VCaP (cell line): ENCODE measurements at regions not wholly inside any gene's neighbourhood (a gene's known extent, or its start where the extent isn't known, plus 50 kb on each side); places are given as distances from the start of the nearest gene placed in this dataset.
A peak's percentile ranks its signal among the peaks of the same experiment; 100 is the strongest.
"Not testable (repeated sequence)": the region's sequence is repeated elsewhere in the genome, so short reads cannot be mapped to it uniquely, and the experiment has no call there.

Source experiments
- H3K27ac ChIP-seq: fragments of 450-650 bp; 2 replicates; pipeline ENCODE4 v1.5.1; 2017
- TF ChIP-seq, protein P1 (sequence below): fragments of 450-650 bp; conservative IDR thresholded peaks from 2 replicates; pipeline ENCODE4 v1.5.1; 2017; ENCODE audit warnings: mild to moderate bottlenecking, moderate library complexity

DNA sequence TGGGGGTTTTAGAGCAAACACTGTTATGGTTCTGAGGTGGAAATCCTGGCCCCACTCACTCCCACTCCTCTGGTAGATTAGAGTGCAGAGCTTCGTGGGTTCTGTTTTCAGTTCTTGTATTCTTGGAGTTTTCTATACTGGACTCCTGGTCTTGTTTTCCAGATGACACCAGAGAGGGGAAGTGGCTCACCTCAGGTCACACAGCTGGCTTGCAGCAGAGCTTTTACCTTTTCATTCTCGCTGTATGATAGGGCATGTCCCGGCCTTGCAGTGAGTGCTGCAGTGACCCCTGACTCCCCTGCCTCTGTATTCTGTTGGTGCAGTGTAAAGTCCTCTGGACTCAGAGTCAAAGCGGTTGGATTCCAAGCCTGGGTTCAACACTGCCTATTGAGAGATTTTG lies 148.9 kb upstream of the MEX3C start:
- TF ChIP-seq, protein P1, sequence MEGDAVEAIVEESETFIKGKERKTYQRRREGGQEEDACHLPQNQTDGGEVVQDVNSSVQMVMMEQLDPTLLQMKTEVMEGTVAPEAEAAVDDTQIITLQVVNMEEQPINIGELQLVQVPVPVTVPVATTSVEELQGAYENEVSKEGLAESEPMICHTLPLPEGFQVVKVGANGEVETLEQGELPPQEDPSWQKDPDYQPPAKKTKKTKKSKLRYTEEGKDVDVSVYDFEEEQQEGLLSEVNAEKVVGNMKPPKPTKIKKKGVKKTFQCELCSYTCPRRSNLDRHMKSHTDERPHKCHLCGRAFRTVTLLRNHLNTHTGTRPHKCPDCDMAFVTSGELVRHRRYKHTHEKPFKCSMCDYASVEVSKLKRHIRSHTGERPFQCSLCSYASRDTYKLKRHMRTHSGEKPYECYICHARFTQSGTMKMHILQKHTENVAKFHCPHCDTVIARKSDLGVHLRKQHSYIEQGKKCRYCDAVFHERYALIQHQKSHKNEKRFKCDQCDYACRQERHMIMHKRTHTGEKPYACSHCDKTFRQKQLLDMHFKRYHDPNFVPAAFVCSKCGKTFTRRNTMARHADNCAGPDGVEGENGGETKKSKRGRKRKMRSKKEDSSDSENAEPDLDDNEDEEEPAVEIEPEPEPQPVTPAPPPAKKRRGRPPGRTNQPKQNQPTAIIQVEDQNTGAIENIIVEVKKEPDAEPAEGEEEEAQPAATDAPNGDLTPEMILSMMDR, result no peak
- H3K27ac ChIP-seq, result no peak overlapping the region

DNA sequence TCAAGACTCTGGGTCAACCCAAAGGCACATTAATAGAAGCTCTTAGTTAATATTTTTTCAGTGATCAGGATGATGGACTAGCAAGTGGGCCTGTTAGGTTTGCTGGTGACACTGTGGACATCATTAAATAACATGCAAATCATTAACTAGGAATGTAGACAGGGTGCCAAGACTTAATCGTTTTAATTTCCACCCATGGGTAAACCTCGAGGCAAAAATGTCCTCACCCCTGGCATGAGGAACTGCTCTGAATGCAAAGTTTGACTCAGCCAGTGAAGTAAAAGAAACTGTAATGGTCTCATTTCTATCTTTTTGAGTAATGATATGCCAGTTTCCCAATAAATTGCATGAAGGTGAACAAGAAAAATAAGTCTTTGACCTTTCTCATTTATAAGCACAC lies 152.6 kb upstream of the MEX3C start:
- TF ChIP-seq, protein P1, result no peak
- peak overlapping the region; percentile 66 for H3K27ac ChIP-seq

DNA sequence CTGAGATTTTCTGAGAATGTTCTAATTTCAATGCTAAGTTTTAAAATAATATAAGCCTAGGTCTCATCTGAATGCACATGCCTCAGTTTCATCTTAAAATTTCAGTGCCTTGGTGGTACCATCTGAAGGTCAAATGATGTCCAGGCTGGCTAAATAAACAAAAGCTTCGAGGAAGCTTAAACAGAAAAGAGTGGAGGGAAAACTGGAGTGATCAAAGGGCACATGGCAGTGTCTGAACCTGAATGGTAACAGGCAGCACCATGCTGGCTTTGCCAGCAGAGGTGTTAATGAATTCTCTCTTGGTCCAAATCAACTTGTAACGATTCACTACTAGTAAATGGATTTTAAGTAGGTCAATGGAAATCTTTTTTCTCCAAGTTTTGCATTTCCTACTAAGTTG lies 158.4 kb upstream of the MEX3C start:
- TF ChIP-seq, protein P1, result no peak

DNA sequence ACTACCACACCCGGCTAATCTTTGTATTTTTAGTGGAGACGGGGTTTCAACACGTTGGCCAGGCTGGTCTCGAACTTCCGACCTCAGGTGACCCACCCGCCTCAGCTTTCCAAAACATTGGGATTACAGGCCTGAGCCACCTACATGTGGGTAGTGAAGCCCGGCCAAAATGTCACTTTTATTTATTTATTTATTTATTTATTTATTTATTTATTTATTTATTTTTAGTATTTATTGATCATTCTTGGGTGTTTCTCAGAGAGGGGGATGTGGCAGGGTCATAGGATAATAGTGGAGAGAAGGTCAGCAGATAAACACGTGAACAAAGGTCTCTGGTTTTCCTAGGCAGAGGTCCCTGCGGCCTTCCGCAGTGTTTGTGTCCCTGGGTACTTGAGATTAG lies 162.8 kb upstream of the MEX3C start:
- H3K27ac ChIP-seq, result not testable (repeated sequence)

More for the DNA sequence above, 158.4 kb upstream of the MEX3C start:
- no peak overlapping the region for H3K27ac ChIP-seq

DNA sequence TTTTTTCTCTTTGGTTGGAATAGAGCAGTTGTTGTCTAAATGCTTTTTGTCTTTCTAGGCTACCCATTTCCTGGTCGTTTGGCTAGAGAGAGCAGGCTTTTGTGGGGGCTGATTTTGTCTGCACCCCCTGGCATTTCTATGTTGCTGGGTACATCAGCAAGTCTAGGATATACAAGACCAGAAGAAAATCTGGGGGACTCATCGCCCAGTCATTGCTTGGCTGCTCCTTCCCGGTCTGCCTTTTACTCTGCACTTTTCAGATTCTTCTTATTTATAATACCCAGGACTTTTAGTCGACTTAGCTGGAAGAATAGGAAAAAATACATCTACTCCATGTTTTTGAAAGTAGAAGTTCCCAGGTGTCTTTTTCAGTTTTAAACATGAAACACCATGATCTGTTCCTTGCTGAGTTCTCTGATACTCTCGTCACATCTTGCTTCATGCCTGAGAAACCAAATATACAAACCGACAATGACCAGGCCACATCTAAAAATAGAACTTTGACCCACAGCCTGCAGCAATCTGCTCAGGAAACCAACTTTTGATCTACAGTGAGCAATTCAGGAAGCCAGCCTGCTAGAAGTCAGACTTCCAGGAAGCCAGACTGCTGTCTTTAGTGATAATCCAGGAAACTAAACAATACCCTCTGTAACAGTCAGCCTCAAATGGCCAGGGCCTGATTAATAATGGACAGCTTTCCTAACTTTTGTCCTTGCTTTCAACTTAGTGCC lies 163.8 kb upstream of the MEX3C start:
- TF ChIP-seq, protein P1, result no peak

DNA sequence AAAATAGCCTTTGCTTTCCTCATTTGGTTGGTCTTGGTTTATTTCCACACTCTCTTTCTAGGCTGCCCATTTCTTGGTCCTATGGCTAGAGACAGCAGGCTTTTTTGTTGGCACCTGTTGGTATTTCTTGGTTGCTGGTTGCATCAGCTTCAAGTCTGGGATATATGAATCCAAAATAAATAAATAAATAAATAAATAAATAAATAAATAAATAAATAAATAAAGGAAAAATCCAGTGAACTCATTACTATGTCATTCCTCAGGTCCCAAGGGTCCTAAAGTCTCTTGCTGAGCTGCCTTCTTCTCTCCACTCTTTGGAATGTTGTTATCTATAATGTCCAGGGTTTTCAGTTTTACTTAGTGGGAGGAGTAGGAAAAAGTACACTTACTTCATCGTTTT lies 165.9 kb upstream of the MEX3C start:
- H3K27ac ChIP-seq, result no peak overlapping the region
- TF ChIP-seq, protein P1, result no peak

More for the DNA sequence above, 163.8 kb upstream of the MEX3C start:
- no peak overlapping the region for H3K27ac ChIP-seq

DNA sequence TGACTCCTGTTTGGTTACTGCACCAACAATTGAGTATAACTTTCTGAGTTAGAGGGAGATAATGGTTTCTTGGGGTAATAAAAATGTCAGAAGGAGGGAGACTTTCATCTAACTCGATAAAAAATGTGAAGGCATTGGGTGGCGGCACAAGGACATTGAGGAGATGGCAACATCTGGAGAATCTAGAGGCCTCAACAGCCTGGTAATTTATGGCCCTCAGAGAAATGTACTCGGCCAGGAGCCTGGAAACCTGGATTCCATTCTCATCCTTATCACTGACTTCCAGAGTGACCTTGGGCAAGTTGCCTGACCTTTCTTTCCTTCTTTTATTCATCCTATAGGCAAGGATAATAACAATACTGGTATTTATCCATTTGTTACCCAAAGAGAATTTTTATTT lies 173.5 kb upstream of the MEX3C start:
- no peak overlapping the region for H3K27ac ChIP-seq

DNA sequence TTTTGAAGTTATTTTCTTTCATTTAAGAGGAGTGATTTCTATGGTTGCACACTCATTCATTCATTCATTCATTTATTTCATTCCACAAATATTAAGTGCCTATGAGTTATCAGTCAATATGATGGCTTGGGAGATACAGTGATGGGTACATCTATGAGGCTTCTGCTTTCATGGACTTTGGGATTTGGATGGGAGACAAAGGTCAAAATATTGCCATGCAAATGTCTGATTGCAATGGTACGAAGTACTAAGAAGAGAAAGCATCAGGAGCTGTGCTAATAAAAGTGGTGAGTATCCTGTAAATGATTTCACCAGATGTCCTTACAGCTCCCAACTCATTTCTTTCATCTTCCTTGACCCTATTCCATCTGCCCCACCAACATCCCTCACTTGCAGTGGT lies 174.4 kb upstream of the MEX3C start:
- TF ChIP-seq, protein P1, result no peak

More for the DNA sequence above, 173.5 kb upstream of the MEX3C start:
- TF ChIP-seq, protein P1, result no peak

More for the DNA sequence above, 174.4 kb upstream of the MEX3C start:
- no peak overlapping the region for H3K27ac ChIP-seq
